H54 (cell line): ENCODE measurements at regions not wholly inside any gene's neighbourhood (a gene's known extent, or its start where the extent isn't known, plus 50 kb on each side); places are given as distances from the start of the nearest gene placed in this dataset.

ENCODE experiments used
- DNase-seq: peaks from one replicate; pipeline ENCODE4 v3.0.0; 2011; ENCODE audit warnings: low spot score, mixed read lengths; ENCODE audit not compliant: insufficient read length
- FAIRE-seq: peaks from 3 replicates; lab custom pipeline; 2011; peaks lifted over from hg19 to GRCh38; lab: Jason Lieb, UNC
- POLR2A ChIP-seq: IDR thresholded peaks from 2 replicates; pipeline ENCODE4 v1.6.1; 2011; ENCODE audit warnings: low read depth, mild to moderate bottlenecking, low read length

- no peak for DNase-seq
- no peak for FAIRE-seq
- no peak for TF ChIP-seq POLR2A
Observed at GRCh38 chr6:74656453-74656852, 549.4 kb downstream of the COL12A1 start.

- TF ChIP-seq POLR2A, result no peak
- no peak for FAIRE-seq
- no peak for DNase-seq
Observed at GRCh38 chr6:74654296-74654695, 551.6 kb downstream of the COL12A1 start.

- DNase-seq (no peak), FAIRE-seq (no peak)
- no peak for TF ChIP-seq POLR2A
Observed at GRCh38 chr6:74651948-74652842, 553.7 kb downstream of the COL12A1 start.

GRCh38 chr6:74650668-74651067, 555.2 kb downstream of the COL12A1 start:
- FAIRE-seq (no peak), DNase-seq (no peak)
- no peak for TF ChIP-seq POLR2A

GRCh38 chr6:74646461-74646860, 559.4 kb downstream of the COL12A1 start:
- no peak for FAIRE-seq
- no peak for DNase-seq
- no peak for TF ChIP-seq POLR2A

DNA sequence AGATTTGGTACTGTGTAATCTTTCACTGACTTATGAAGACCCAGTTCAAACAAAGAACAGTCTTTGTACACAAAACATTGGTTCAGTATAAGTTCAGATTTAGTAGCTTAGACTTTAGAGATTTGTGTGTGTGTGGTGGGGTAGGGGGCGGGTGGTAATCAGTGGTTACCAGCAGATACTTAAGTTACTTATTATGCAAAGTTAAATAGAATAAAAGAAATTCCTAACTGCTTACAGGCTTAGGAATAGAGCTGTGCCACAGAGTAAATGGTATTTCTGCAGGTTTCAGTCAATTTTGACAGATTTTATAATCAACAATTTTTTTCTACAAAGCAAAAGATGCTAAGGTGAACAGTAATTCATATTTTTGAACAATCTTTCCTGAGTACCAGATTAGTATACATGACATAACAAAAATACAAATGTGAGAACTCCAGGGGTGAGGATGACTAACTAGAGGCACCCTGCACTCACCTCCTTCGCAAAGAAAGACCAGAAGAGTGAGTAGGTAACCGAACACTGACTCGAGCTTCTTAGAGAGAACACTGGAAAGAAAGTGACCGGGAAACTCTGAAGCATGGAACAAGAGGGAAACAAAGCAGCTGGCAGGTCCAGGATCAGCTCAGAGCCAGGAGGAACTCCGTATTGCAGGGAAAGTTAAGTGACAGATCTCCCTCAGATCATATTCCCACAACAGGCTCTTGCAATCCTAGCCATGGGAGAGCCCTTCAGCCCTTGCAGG, 560.6 kb downstream of the COL12A1 start:
- DNase-seq (no peak), FAIRE-seq (no peak)
- TF ChIP-seq POLR2A, result no peak

DNA sequence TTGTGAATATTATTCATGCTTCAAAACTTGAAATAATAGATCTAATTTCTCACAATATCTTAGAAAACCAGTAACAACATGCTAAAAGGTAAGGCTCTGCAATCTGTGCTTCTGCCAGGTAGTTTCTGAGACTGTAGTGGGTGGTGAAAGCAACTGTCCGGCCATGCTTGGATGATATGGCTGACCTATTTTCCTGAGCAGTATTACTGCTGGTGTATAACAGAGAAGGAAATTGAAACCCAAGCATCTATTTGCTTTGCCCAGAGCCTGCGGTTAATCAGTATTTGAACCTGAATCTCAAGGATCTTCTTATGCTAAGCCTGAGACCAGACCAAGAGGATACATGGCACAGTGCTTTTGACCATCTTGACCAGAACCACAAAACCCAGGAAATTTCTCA, 563.8 kb downstream of the COL12A1 start:
- DNase-seq (no peak), FAIRE-seq (no peak)
- TF ChIP-seq POLR2A, result no peak

DNA sequence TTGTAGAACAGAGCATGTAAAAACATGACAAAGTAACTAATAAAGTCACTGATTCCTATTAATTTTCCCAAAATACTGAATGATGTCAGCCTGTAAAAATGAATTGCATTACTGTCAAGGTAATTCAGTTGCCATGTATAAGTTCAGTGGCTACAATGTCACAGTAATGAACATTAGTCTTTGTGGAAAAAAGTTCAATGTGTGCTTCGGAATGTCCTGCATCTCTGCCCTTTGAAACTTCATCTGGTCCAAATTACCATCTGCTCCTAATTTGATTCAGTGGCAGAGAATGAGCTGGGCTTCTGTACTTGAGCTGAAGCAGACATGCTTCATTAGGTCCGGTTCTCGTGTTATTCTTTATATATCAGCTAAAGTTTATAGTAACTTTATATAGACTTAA, 567.4 kb downstream of the COL12A1 start:
- FAIRE-seq (no peak), DNase-seq (no peak)
- TF ChIP-seq POLR2A, result no peak

DNA sequence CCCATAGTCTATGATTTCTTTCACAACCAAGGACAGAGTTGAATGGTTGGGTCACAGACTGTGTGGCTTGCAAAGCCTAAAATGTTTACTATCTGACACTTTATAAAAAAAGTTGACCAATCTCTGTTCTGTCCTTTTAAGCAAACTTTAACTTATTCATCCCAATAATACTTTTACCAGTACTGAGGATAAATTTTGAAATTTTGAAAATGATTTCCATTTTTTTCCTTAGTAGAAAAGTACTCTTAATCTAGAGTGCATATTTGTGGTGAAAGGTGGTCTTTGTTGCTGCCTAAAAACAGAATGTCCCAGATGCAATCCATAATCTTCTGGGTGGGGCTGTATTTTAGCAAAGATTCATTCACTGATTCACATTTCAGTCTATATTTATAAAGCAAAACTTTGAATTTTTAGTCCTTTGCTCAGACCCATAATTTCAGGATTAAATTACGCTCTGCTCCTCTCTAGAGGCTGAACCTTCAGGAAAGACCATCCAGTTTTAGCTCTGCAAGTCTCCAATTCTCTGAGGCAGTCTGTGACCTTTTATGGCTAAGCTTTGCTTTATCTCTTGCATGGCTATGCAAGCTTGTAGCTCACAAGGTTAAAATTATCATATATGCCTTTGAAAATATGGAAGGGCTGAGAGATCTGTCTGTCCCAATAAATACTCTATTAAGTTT, 573.5 kb downstream of the COL12A1 start:
- no peak for TF ChIP-seq POLR2A
- DNase-seq, result no peak
- FAIRE-seq, result no peak

GRCh38 chr6:74631564-74631963, 574.3 kb downstream of the COL12A1 start:
- FAIRE-seq, result no peak
- no peak for DNase-seq
- no peak for TF ChIP-seq POLR2A

DNA sequence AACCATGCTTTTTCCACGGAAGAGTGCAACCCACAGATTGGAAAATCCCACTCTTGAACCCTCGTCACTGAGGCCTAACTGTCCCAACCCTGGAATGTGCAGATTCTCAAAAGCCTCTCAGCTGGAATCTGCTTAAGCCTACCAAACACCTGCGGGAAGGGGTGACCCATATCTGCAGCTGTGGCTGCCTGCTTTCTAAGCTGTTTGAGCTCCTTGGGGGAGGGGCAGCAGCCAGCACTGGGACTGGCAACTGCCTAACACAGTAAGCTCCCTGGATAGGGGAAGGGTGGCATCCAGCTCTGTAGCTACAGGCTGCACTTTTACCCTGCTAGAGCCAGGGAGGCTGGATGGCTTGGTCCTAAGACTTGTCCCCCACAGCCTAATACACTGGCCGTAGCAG, 579.6 kb downstream of the COL12A1 start:
- TF ChIP-seq POLR2A, result no peak
- no peak for FAIRE-seq

GRCh38 chr6:74623027-74623426, 582.8 kb downstream of the COL12A1 start:
- DNase-seq, result no peak
- no peak for FAIRE-seq
- TF ChIP-seq POLR2A, result no peak

More for the DNA sequence above, 579.6 kb downstream of the COL12A1 start:
- DNase-seq, result no peak

- no peak for TF ChIP-seq POLR2A
- FAIRE-seq (no peak), DNase-seq (no peak)
Observed at GRCh38 chr6:74611220-74611619, 594.6 kb downstream of the COL12A1 start.

- DNase-seq (no peak), FAIRE-seq (no peak)
- TF ChIP-seq POLR2A, result no peak
Observed at GRCh38 chr6:74610352-74610751, 595.5 kb downstream of the COL12A1 start.
